H1 (cell line): ENCODE measurements at regions not wholly inside any gene's neighbourhood (a gene's known extent, or its start where the extent isn't known, plus 50 kb on each side); places are given as distances from the start of the nearest gene placed in this dataset.

Source experiments
- GABPA ChIP-seq: IDR thresholded peaks from 2 replicates; pipeline ENCODE4 v1.6.1; 2011; ENCODE audit warnings: mild to moderate bottlenecking, low read length, moderate library complexity, borderline replicate concordance; ENCODE audit not compliant: insufficient read depth
- MAX ChIP-seq: IDR thresholded peaks from 2 replicates; pipeline ENCODE4 v1.6.1; 2012; ENCODE audit warnings: inconsistent platforms
- PHF8 ChIP-seq: fragments of 200-600 bp; sonication (generic); conservative IDR thresholded peaks from 2 replicates; pipeline ENCODE4 v1.7.1; 2012; ENCODE audit warnings: low read depth, mild to moderate bottlenecking, inconsistent platforms, low read length, moderate library complexity
- USF2 ChIP-seq: IDR thresholded peaks from 2 replicates; pipeline ENCODE4 v1.6.1; 2011; ENCODE audit warnings: low read length, improper control_type of control experiment

GRCh38 chr5:68041293-68041692 lies 174.3 kb upstream of the PIK3R1 start (continued):
- TF ChIP-seq PHF8 (no peak), USF2 (no peak), GABPA (no peak), MAX (no peak)
- TF ChIP-seq, all 59 proteins: peak for 0
